Sciatic nerve (tissue), 2 donors: ENCODE measurements at regions not wholly inside any gene's neighbourhood (a gene's known extent, or its start where the extent isn't known, plus 50 kb on each side); places are given as distances from the start of the nearest gene placed in this dataset.

Experiments used
- ATAC-seq: fragments of 200-7000 bp; cut with Tn5 transposase; one replicate; pipeline ENCODE4 v1.9.1; 2020; ENCODE audit warnings: mild to moderate bottlenecking, moderate library complexity
- DNase-seq: peaks from one replicate; pipeline ENCODE4 v3.0.0-alpha.2; 2020; ENCODE audit warnings: low spot score
- intact Hi-C: fragments of 100-400 bp; cut with DNase I; formaldehyde crosslinking; loops from one replicate; pipeline ENCODE4 v1.14.2; 2022
- donor health status: DM: no; HTN: no; CAD: no.
- donor health status: DM: no; HTN: no; CAD: no.

- ATAC-seq (no peak), DNase-seq (no peak)
- intact Hi-C loops: no loop called here
Measured at GRCh38 chr2:46832543-46832942, 83.1 kb downstream of the MCFD2 start.

GRCh38 chr2:46831869-46832265 lies 83.7 kb downstream of the MCFD2 start:
- ATAC-seq (no peak), DNase-seq (no peak)
- intact Hi-C loops: no loop called here

- no peak for DNase-seq
- peak; percentile 64 for ATAC-seq
- intact Hi-C loops: no loop called here
Measured at GRCh38 chr2:46831051-46831868, 84.3 kb downstream of the MCFD2 start.

GRCh38 chr2:46829231-46829995 lies 86.2 kb downstream of the MCFD2 start:
- DNase-seq (no peak), ATAC-seq (no peak)
- intact Hi-C loops: no loop called here

GRCh38 chr2:46828491-46829230 lies 86.9 kb downstream of the MCFD2 start:
- intact Hi-C loops: no loop called here
- ATAC-seq: no peak
- DNase-seq: no peak

- intact Hi-C loops: no loop called here
- ATAC-seq: no peak
- DNase-seq: no peak
Measured at GRCh38 chr2:46828135-46828438, 87.5 kb downstream of the MCFD2 start.

GRCh38 chr2:46827274-46828134 lies 88.1 kb downstream of the MCFD2 start:
- ATAC-seq: no peak
- DNase-seq: no peak
- intact Hi-C loops: no loop called here

GRCh38 chr2:46826569-46827245 lies 88.9 kb downstream of the MCFD2 start:
- no peak for ATAC-seq
- intact Hi-C loops: no loop called here
- no peak for DNase-seq

- DNase-seq (no peak), ATAC-seq (no peak)
- intact Hi-C loops: no loop called here
Measured at GRCh38 chr2:46825939-46826568, 89.6 kb downstream of the MCFD2 start.

GRCh38 chr2:46825231-46825938 lies 90.2 kb downstream of the MCFD2 start:
- ATAC-seq: no peak
- intact Hi-C loops: no loop called here
- no peak for DNase-seq

- intact Hi-C loops: no loop called here
- DNase-seq (no peak), ATAC-seq (no peak)
Measured at GRCh38 chr2:46824611-46825010, 91.0 kb downstream of the MCFD2 start.

- no peak for ATAC-seq
- intact Hi-C loops: no loop called here
- peak; percentile 25 for DNase-seq
Measured at GRCh38 chr2:46821600-46821999, 94.0 kb downstream of the MCFD2 start.

GRCh38 chr2:46818819-46819218 lies 96.8 kb downstream of the MCFD2 start:
- ATAC-seq: no peak
- no peak for DNase-seq
- intact Hi-C loops: no loop called here

GRCh38 chr2:46818141-46818621 lies 97.4 kb downstream of the MCFD2 start:
- DNase-seq: no peak
- intact Hi-C loops: no loop called here

GRCh38 chr2:46816846-46817726 lies 98.5 kb downstream of the MCFD2 start:
- no peak for ATAC-seq
- DNase-seq: no peak
- intact Hi-C loops: no loop called here

More at GRCh38 chr2:46818141-46818621, 97.4 kb downstream of the MCFD2 start:
- ATAC-seq: peak; percentile 91

GRCh38 chr2:46816151-46816845 lies 99.3 kb downstream of the MCFD2 start:
- DNase-seq (no peak), ATAC-seq (no peak)
- intact Hi-C loops: no loop called here
